22Rv1 (cell line): ENCODE measurements at regions not wholly inside any gene's neighbourhood (a gene's known extent, or its start where the extent isn't known, plus 50 kb on each side); places are given as distances from the start of the nearest gene placed in this dataset.

ENCODE experiments used
- CTCF ChIP-seq: fragments of 450-650 bp; IDR thresholded peaks from 2 replicates; pipeline ENCODE4 v1.5.1; 2017; ENCODE audit warnings: mild to moderate bottlenecking
- ZFX ChIP-seq: fragments of 450-650 bp; IDR thresholded peaks from 2 replicates; pipeline ENCODE4 v1.6.1; 2017; ENCODE audit warnings: antibody characterized with exemption, borderline replicate concordance

- TF ChIP-seq CTCF (no peak), ZFX (no peak)
Observed at GRCh38 chr3:82473864-82474541, 712.6 kb upstream of the GBE1 start.
